HL-60 (cell line): ENCODE measurements at regions not wholly inside any gene's neighbourhood (a gene's known extent, or its start where the extent isn't known, plus 50 kb on each side); places are given as distances from the start of the nearest gene placed in this dataset.

Source experiments
- DNase-seq, 2 experiments: peaks; one replicate each; pipeline ENCODE4 v3.0.0-alpha.2; 2010 to 2020; ENCODE audit warnings: low read depth in 1 of 2, low spot score in 1 of 2
- H3K27ac ChIP-seq: fragments of 250-450 bp; sonication (Bioruptor Pico); replicated peaks from 2 replicates; pipeline ENCODE4 v1.5.1; 2020; ENCODE audit warnings: mild to moderate bottlenecking, moderate library complexity
- H3K27me3 ChIP-seq: fragments of 250-450 bp; sonication (Bioruptor Pico); 2 replicates; pipeline ENCODE4 v1.5.1; 2021; ENCODE audit warnings: mild to moderate bottlenecking, moderate library complexity; ENCODE audit not compliant: insufficient read depth, poor library complexity, severe bottlenecking
- H3K4me3 ChIP-seq: replicated peaks from 2 replicates; pipeline ENCODE4 v1.5.1; 2011; ENCODE audit warnings: mild to moderate bottlenecking, control low read depth, low read length; ENCODE audit not compliant: insufficient read depth
- GABPA ChIP-seq: IDR thresholded peaks from 2 replicates; pipeline ENCODE4 v1.6.1; 2012; ENCODE audit warnings: low read depth
- POLR2AphosphoS5 ChIP-seq: IDR thresholded peaks from 2 replicates; pipeline ENCODE4 v1.6.1; 2012; ENCODE audit warnings: low read depth
- SPI1 ChIP-seq: IDR thresholded peaks from 2 replicates; pipeline ENCODE4 v1.6.1; 2012; ENCODE audit warnings: low read depth, mild to moderate bottlenecking, borderline replicate concordance
- TF ChIP-seq, protein P1 (sequence below): IDR thresholded peaks from one replicate; pipeline ENCODE4 v1.5.1; 2011; ENCODE audit warnings: low read length, control low read depth, inconsistent platforms; ENCODE audit not compliant: insufficient read depth
- TF ChIP-seq, protein P2 (sequence below): IDR thresholded peaks from 2 replicates; pipeline ENCODE4 v1.6.1; 2012; ENCODE audit warnings: low read depth; ENCODE audit not compliant: insufficient replicate concordance

DNA sequence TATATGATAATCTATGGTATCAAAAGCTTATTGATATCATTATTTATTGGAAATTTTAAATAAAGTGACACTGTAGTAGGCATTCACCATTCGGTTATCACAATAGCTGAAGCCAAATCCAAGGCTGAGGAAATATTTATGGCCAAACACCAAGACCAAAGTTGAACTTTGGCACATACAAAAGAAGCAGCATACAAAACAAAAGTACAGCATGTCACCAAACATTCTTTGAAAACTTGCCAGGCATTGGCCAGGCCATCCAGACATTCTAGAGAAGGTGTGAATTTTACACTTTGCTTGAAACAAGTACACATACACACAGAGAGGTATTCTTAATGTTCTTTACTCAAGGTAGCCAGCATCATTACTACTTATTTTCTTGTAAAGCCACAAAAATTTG, 544.4 kb upstream of the CXADR start:
- H3K27me3 ChIP-seq, result no peaks in the 10 kb centered on the region
- H3K27ac ChIP-seq, result no peak overlapping the region
- DNase-seq, result no peak
- no peak overlapping the region for H3K4me3 ChIP-seq
- no peak for TF ChIP-seq GABPA
- no peak for TF ChIP-seq POLR2AphosphoS5
- TF ChIP-seq, protein P1, sequence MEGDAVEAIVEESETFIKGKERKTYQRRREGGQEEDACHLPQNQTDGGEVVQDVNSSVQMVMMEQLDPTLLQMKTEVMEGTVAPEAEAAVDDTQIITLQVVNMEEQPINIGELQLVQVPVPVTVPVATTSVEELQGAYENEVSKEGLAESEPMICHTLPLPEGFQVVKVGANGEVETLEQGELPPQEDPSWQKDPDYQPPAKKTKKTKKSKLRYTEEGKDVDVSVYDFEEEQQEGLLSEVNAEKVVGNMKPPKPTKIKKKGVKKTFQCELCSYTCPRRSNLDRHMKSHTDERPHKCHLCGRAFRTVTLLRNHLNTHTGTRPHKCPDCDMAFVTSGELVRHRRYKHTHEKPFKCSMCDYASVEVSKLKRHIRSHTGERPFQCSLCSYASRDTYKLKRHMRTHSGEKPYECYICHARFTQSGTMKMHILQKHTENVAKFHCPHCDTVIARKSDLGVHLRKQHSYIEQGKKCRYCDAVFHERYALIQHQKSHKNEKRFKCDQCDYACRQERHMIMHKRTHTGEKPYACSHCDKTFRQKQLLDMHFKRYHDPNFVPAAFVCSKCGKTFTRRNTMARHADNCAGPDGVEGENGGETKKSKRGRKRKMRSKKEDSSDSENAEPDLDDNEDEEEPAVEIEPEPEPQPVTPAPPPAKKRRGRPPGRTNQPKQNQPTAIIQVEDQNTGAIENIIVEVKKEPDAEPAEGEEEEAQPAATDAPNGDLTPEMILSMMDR, result no peak
- TF ChIP-seq, protein P2, sequence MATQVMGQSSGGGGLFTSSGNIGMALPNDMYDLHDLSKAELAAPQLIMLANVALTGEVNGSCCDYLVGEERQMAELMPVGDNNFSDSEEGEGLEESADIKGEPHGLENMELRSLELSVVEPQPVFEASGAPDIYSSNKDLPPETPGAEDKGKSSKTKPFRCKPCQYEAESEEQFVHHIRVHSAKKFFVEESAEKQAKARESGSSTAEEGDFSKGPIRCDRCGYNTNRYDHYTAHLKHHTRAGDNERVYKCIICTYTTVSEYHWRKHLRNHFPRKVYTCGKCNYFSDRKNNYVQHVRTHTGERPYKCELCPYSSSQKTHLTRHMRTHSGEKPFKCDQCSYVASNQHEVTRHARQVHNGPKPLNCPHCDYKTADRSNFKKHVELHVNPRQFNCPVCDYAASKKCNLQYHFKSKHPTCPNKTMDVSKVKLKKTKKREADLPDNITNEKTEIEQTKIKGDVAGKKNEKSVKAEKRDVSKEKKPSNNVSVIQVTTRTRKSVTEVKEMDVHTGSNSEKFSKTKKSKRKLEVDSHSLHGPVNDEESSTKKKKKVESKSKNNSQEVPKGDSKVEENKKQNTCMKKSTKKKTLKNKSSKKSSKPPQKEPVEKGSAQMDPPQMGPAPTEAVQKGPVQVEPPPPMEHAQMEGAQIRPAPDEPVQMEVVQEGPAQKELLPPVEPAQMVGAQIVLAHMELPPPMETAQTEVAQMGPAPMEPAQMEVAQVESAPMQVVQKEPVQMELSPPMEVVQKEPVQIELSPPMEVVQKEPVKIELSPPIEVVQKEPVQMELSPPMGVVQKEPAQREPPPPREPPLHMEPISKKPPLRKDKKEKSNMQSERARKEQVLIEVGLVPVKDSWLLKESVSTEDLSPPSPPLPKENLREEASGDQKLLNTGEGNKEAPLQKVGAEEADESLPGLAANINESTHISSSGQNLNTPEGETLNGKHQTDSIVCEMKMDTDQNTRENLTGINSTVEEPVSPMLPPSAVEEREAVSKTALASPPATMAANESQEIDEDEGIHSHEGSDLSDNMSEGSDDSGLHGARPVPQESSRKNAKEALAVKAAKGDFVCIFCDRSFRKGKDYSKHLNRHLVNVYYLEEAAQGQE, result no peak
- no peak for TF ChIP-seq SPI1

DNA sequence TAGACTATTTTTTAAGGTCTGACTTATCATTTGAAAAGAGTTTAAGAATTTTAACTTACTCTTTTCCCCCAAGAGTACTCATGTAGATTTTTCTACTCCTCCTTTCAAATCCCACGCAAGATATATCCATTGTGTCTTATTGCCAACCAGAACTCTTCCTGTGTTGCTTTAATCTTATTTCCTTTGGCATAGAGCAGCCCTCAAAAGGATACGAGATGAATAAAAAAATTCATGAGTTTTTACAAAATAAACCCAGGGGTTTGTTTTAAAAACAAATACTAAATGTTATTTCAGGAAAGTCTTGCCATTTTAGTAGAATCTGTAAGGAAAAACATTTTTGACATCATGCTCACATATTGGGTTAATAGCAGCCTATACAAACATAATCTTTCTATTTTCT, 543.2 kb upstream of the CXADR start:
- no peaks in the 10 kb centered on the region for H3K27me3 ChIP-seq
- no peak for DNase-seq
- H3K27ac ChIP-seq, result no peak overlapping the region
- TF ChIP-seq, protein P2, result no peak
- no peak for TF ChIP-seq GABPA
- no peak for TF ChIP-seq POLR2AphosphoS5
- TF ChIP-seq, protein P1, result no peak
- no peak for TF ChIP-seq SPI1
- H3K4me3 ChIP-seq, result no peak overlapping the region

DNA sequence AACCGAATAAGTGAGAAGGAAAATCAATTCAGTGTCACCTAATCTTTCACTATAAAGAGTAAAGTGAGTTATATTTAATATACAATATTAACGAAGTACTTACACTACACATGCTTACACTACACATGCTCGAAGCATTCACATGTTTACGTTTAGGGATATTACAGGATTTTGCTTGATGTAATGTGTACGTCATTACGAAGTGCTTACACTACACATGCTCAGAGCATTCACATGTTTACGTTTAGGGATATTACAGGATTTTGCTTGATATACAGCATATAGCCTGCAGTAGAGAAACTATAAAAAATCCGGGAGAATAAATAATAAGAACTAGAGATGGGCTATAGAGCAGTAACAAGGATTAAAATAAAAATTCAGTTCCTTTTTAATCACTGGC, 538.8 kb upstream of the CXADR start:
- TF ChIP-seq, protein P2, result no peak
- TF ChIP-seq, protein P1, result no peak
- TF ChIP-seq GABPA (no peak), POLR2AphosphoS5 (no peak), SPI1 (no peak)
- no peak overlapping the region for H3K4me3 ChIP-seq
- no peak for DNase-seq
- no peaks in the 10 kb centered on the region for H3K27me3 ChIP-seq
- no peak overlapping the region for H3K27ac ChIP-seq
